ENCODE measurements at regions not wholly inside any gene's neighbourhood (a gene's known extent, or its start where the extent isn't known, plus 50 kb on each side); places are given as distances from the start of the nearest gene placed in this dataset.

DNA sequence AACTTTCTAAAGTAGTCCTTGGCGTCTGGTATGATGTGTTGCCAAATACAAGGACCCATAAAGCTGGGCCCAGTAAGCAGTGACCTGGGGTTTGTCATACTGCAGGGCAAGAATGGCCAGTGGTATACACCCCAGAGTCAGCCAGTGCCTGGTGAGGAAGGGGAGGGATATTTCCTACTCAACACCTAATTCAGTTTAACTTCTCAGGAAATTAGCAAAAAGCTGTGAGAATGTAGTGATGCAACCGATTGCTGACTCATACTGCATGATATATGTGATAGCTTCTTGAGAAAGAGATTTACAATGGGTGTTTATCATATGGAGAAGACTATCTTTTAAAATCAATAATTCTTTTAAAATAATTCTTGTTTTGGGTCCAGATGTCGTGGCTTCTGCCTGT is 889.3 kb upstream of the CELF2 start:
- TF ChIP-seq, protein P1, sequence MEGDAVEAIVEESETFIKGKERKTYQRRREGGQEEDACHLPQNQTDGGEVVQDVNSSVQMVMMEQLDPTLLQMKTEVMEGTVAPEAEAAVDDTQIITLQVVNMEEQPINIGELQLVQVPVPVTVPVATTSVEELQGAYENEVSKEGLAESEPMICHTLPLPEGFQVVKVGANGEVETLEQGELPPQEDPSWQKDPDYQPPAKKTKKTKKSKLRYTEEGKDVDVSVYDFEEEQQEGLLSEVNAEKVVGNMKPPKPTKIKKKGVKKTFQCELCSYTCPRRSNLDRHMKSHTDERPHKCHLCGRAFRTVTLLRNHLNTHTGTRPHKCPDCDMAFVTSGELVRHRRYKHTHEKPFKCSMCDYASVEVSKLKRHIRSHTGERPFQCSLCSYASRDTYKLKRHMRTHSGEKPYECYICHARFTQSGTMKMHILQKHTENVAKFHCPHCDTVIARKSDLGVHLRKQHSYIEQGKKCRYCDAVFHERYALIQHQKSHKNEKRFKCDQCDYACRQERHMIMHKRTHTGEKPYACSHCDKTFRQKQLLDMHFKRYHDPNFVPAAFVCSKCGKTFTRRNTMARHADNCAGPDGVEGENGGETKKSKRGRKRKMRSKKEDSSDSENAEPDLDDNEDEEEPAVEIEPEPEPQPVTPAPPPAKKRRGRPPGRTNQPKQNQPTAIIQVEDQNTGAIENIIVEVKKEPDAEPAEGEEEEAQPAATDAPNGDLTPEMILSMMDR (conservative IDR thresholded peaks at IDR 0.05 in 1 of 2, IDR thresholded peaks at IDR 0.05 in 1 of 2; ENCODE audit: extremely low read depth in 1 of 2, insufficient read depth in 1 of 2, low read depth in 1 of 2, low read length in 2 of 2) = no peak
- no peak for TF ChIP-seq EZH2 (IDR thresholded peaks at IDR 0.05; ENCODE audit: borderline replicate concordance, low read length)

All from mammary epithelial cell (primary cell).